HPDE6-E6E7 (cell line): ENCODE measurements at regions not wholly inside any gene's neighbourhood (a gene's known extent, or its start where the extent isn't known, plus 50 kb on each side); places are given as distances from the start of the nearest gene placed in this dataset.
"Not testable (repeated sequence)": the region's sequence is repeated elsewhere in the genome, so short reads cannot be mapped to it uniquely, and the experiment has no call there.

Experiments used
- DNase-seq: peaks from one replicate; pipeline ENCODE4 v3.0.0; 2011; ENCODE audit warnings: missing footprints; ENCODE audit errors: extremely low spot score

GRCh38 chr3:103787164-103787871 is 1352.5 kb downstream of the ZPLD1 start:
- DNase-seq, result no peak

- DNase-seq, result no peak
Measured at GRCh38 chr3:103787879-103788278, 1353.1 kb downstream of the ZPLD1 start.

GRCh38 chr3:103791786-103792515 is 1357.1 kb downstream of the ZPLD1 start:
- no peak for DNase-seq

GRCh38 chr3:103794656-103795055 is 1359.8 kb downstream of the ZPLD1 start:
- DNase-seq, result no peak

- no peak for DNase-seq
Measured at GRCh38 chr3:103796068-103796467, 1361.3 kb downstream of the ZPLD1 start.

GRCh38 chr3:103803787-103804186 is 1369.0 kb downstream of the ZPLD1 start:
- DNase-seq, result no peak

GRCh38 chr3:103810167-103810566 is 1375.4 kb downstream of the ZPLD1 start:
- no peak for DNase-seq

- no peak for DNase-seq
Measured at GRCh38 chr3:103813955-103814354, 1379.1 kb downstream of the ZPLD1 start.

GRCh38 chr3:103818398-103818797 is 1383.6 kb downstream of the ZPLD1 start:
- DNase-seq, result no peak

- DNase-seq, result no peak
Measured at GRCh38 chr3:103818800-103819199, 1384.0 kb downstream of the ZPLD1 start.

GRCh38 chr3:103825586-103825985 is 1390.8 kb downstream of the ZPLD1 start:
- no peak for DNase-seq

GRCh38 chr3:103829723-103830326 is 1395.0 kb downstream of the ZPLD1 start:
- DNase-seq, result no peak

GRCh38 chr3:103847081-103848062 is 1412.6 kb downstream of the ZPLD1 start:
- DNase-seq, result no peak

GRCh38 chr3:103851793-103852192 is 1417.0 kb downstream of the ZPLD1 start:
- DNase-seq, result no peak

GRCh38 chr3:103862415-103862814 is 1427.6 kb downstream of the ZPLD1 start:
- no peak for DNase-seq

- DNase-seq, result no peak
Measured at GRCh38 chr3:103863381-103863780, 1428.6 kb downstream of the ZPLD1 start.

- no peak for DNase-seq
Measured at GRCh38 chr3:103866113-103866512, 1431.3 kb downstream of the ZPLD1 start.

- no peak for DNase-seq
Measured at GRCh38 chr3:103873021-103873420, 1438.2 kb downstream of the ZPLD1 start.

- DNase-seq, result no peak
Measured at GRCh38 chr3:103873897-103874545, 1439.2 kb downstream of the ZPLD1 start.

- not testable (repeated sequence) for DNase-seq
Measured at GRCh38 chr3:103881809-103882208, 1447.0 kb downstream of the ZPLD1 start.

- no peak for DNase-seq
Measured at GRCh38 chr3:103889675-103890074, 1454.9 kb downstream of the ZPLD1 start.
